ENCODE measurements at regions not wholly inside any gene's neighbourhood (a gene's known extent, or its start where the extent isn't known, plus 50 kb on each side); places are given as distances from the start of the nearest gene placed in this dataset.

GRCh38 chr2:139260052-139260430, 479.9 kb upstream of the NXPH2 start:
- TF ChIP-seq CTCF (IDR thresholded peaks at IDR 0.05) = no peak
- TF ChIP-seq POLR2AphosphoS5 (IDR thresholded peaks at IDR 0.05) = no peak
- no peak for TF ChIP-seq POLR2A (IDR thresholded peaks at IDR 0.05)
